HepG2 (cell line): ENCODE measurements at regions not wholly inside any gene's neighbourhood (a gene's known extent, or its start where the extent isn't known, plus 50 kb on each side); places are given as distances from the start of the nearest gene placed in this dataset.

Experiments
- CTCF ChIP-seq: sonication (generic); formaldehyde crosslinking; IDR thresholded peaks from 2 replicates; pipeline ENCODE4 v1.5.0; 2020; ENCODE audit warnings: mild to moderate bottlenecking, missing genetic modification reagents, moderate library complexity
- U2AF2 ChIP-seq: fragments of 200-400 bp; formaldehyde crosslinking; IDR thresholded peaks from 2 replicates; pipeline ENCODE4 v1.6.1; 2017; ENCODE audit warnings: low read depth, mild to moderate bottlenecking, low read length
- ZFYVE20 ChIP-seq: sonication (generic); formaldehyde crosslinking; IDR thresholded peaks from 2 replicates; pipeline ENCODE4 v1.8.0; 2023; ENCODE audit warnings: low read depth, mild to moderate bottlenecking, moderate library complexity, missing genetic modification reagents, borderline replicate concordance

DNA sequence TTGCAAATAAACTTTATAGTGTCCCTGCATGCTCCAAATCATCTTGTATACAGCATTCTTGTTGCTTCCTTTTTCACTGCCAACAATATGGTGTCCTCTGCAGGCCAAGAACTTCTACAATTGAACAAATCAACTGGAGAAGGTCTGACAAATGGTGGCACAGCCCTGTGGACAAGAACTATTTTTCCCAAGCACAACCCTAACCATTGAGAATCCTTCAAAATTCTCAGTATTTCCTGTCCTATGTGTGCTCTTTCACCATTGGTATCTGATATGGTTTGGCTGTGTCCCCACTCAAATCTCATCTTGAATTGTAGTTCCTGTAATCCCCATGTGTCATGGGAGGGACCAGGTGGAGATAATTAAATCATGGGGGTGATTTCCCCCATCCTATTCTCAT is 865.1 kb upstream of the ACVR2A start:
- TF ChIP-seq U2AF2, result no peak
- TF ChIP-seq ZFYVE20 (CRISPR knock-in tag), result no peak
- TF ChIP-seq CTCF (CRISPR knock-in tag), result no peak
